NCI-H510A (cell line): ENCODE measurements at regions not wholly inside any gene's neighbourhood (a gene's known extent, or its start where the extent isn't known, plus 50 kb on each side); places are given as distances from the start of the nearest gene placed in this dataset.

Source experiments
- DNase-seq: peaks from one replicate; lab custom pipeline; 2025; lab: John Stamatoyannopoulos, UW

GRCh38 chr6:165717732-165718465 is 54.9 kb upstream of the PDE10A start:
- no peak for DNase-seq

- no peak for DNase-seq
Observed at GRCh38 chr6:165716886-165717285, 53.8 kb upstream of the PDE10A start.

- DNase-seq: no peak
Observed at GRCh38 chr6:165715428-165715827, 52.4 kb upstream of the PDE10A start.

GRCh38 chr6:165714907-165715306 is 51.9 kb upstream of the PDE10A start:
- DNase-seq: no peak

- no peak for DNase-seq
Observed at GRCh38 chr6:165713845-165714466, 50.9 kb upstream of the PDE10A start.
